ELF-1 (cell line): ENCODE measurements at regions not wholly inside any gene's neighbourhood (a gene's known extent, or its start where the extent isn't known, plus 50 kb on each side); places are given as distances from the start of the nearest gene placed in this dataset.
"Not testable (repeated sequence)": the region's sequence is repeated elsewhere in the genome, so short reads cannot be mapped to it uniquely, and the experiment has no call there.

ENCODE experiments used
- DNase-seq: peaks from one replicate; pipeline ENCODE4 v3.0.0-alpha.2; 2016; ENCODE audit warnings: low read depth, low spot score

- no peak for DNase-seq
Measured at GRCh38 chr7:156547884-156548561, 92.6 kb upstream of the RNF32 start.

- no peak for DNase-seq
Measured at GRCh38 chr7:156545979-156546378, 94.6 kb upstream of the RNF32 start.

- no peak for DNase-seq
Measured at GRCh38 chr7:156544919-156545715, 95.5 kb upstream of the RNF32 start.

- DNase-seq, result no peak
Measured at GRCh38 chr7:156543699-156544598, 96.6 kb upstream of the RNF32 start.

- no peak for DNase-seq
Measured at GRCh38 chr7:156540619-156541165, 99.9 kb upstream of the RNF32 start.

- no peak for DNase-seq
Measured at GRCh38 chr7:156539999-156540398, 100.6 kb upstream of the RNF32 start.

GRCh38 chr7:156537006-156537405 is 103.6 kb upstream of the RNF32 start:
- no peak for DNase-seq

GRCh38 chr7:156534925-156535324 is 105.6 kb upstream of the RNF32 start:
- DNase-seq, result no peak

GRCh38 chr7:156533964-156534363 is 106.6 kb upstream of the RNF32 start:
- DNase-seq, result no peak

GRCh38 chr7:156533420-156533819 is 107.2 kb upstream of the RNF32 start:
- DNase-seq, result no peak

GRCh38 chr7:156532016-156532602 is 108.5 kb upstream of the RNF32 start:
- no peak for DNase-seq

GRCh38 chr7:156529956-156530355 is 110.6 kb upstream of the RNF32 start:
- no peak for DNase-seq

GRCh38 chr7:156527458-156527890 is 113.1 kb upstream of the RNF32 start:
- no peak for DNase-seq

- no peak for DNase-seq
Measured at GRCh38 chr7:156524818-156525597, 115.6 kb upstream of the RNF32 start.

- DNase-seq, result no peak
Measured at GRCh38 chr7:156523447-156524048, 117.0 kb upstream of the RNF32 start.

GRCh38 chr7:156522801-156523200 is 117.8 kb upstream of the RNF32 start:
- DNase-seq, result no peak

GRCh38 chr7:156519070-156519469 is 121.5 kb upstream of the RNF32 start:
- DNase-seq, result no peak

GRCh38 chr7:156518466-156518865 is 122.1 kb upstream of the RNF32 start:
- DNase-seq, result no peak

- DNase-seq, result not testable (repeated sequence)
Measured at GRCh38 chr7:156517858-156518257, 122.7 kb upstream of the RNF32 start.

- no peak for DNase-seq
Measured at GRCh38 chr7:156516791-156517378, 123.7 kb upstream of the RNF32 start.
